Vagina (tissue), 2 donors: ENCODE measurements at regions not wholly inside any gene's neighbourhood (a gene's known extent, or its start where the extent isn't known, plus 50 kb on each side); places are given as distances from the start of the nearest gene placed in this dataset.

Source experiments
- DNase-seq, 2 donors: peaks; one replicate each; pipeline ENCODE4 v3.0.0-alpha.2; 2017; ENCODE audit errors: extremely low spot score in 2 of 2
- H3K27ac ChIP-seq: fragments of 200-600 bp; sonication (generic); one replicate; pipeline ENCODE4 v1.5.1; 2019
- H3K27me3 ChIP-seq: fragments of 200-600 bp; sonication (generic); one replicate; pipeline ENCODE4 v1.5.1; 2019
- H3K36me3 ChIP-seq, 2 donors: fragments of 200-600 bp; sonication (generic); one replicate each; pipeline ENCODE4 v1.5.1; 2017 to 2019
- H3K4me1 ChIP-seq: fragments of 200-600 bp; sonication (generic); one replicate; pipeline ENCODE4 v1.5.1; 2019
- H3K4me3 ChIP-seq, 2 donors: fragments of 200-600 bp; sonication (generic); 1 replicate in 1 of 2; 2 replicates in 1 of 2; pipeline ENCODE4 v1.5.1; 2016 to 2019
- H3K9me3 ChIP-seq: fragments of 200-600 bp; sonication (generic); one replicate; pipeline ENCODE4 v1.5.1; 2019
- CTCF ChIP-seq, 3 experiments: fragments of 450-650 bp in 2 of 3; fragments of 200-600 bp in 1 of 3; sonication (generic) in 1 of 3; IDR thresholded peaks; one replicate each; pipeline ENCODE4 v1.5.1; 2017 to 2019; ENCODE audit warnings: antibody characterized with exemption in 3 of 3, mild to moderate bottlenecking in 2 of 3, moderate library complexity in 2 of 3
- POLR2A ChIP-seq, 2 donors: fragments of 450-650 bp; IDR thresholded peaks; one replicate each; pipeline ENCODE4 v1.6.1; 2017; ENCODE audit warnings: antibody characterized with exemption in 2 of 2, mild to moderate bottlenecking in 2 of 2, moderate library complexity in 2 of 2
- POLR2AphosphoS5 ChIP-seq, 2 donors: sonication (generic); formaldehyde crosslinking; IDR thresholded peaks; one replicate each; pipeline ENCODE4 v1.9.0; 2017; ENCODE audit warnings: antibody characterized with exemption in 2 of 2, mild to moderate bottlenecking in 2 of 2, low read depth in 1 of 2; ENCODE audit not compliant: insufficient read depth in 1 of 2
- intact Hi-C: fragments of 100-400 bp; cut with DNase I; formaldehyde crosslinking; loops from one replicate; pipeline ENCODE4 v1.15.1; 2023

- intact Hi-C loops, result no loop called here
- no peaks in the 10 kb centered on the region for H3K36me3 ChIP-seq
- no peak for DNase-seq
- H3K27me3 ChIP-seq, result no peaks in the 10 kb centered on the region
- no peaks in the 10 kb centered on the region for H3K4me1 ChIP-seq
- no peak overlapping the region for H3K27ac ChIP-seq
- H3K4me3 ChIP-seq, result no peak overlapping the region
- no peak for TF ChIP-seq POLR2A (IDR thresholded peaks at IDR 0.05)
- TF ChIP-seq CTCF (IDR thresholded peaks at IDR 0.05), result no peak
- TF ChIP-seq POLR2AphosphoS5 (IDR thresholded peaks at IDR 0.05; ENCODE audit: insufficient read depth in 1 of 2, low read depth in 1 of 2), result no peak
- H3K9me3 ChIP-seq, result no peaks in the 10 kb centered on the region
Measured at GRCh38 chr18:40738321-40738880, 1216.6 kb upstream of the PIK3C3 start.

GRCh38 chr18:40708726-40709125 lies 1246.3 kb upstream of the PIK3C3 start:
- intact Hi-C loops, result no loop called here
- DNase-seq, result no peak
- Histone ChIP-seq H3K36me3 (no peaks in the 10 kb centered on the region), H3K27me3 (no peaks in the 10 kb centered on the region), H3K27ac (no peak overlapping the region), H3K9me3 (no peaks in the 10 kb centered on the region), H3K4me3 (no peak overlapping the region), H3K4me1 (no peaks in the 10 kb centered on the region)
- no peak for TF ChIP-seq POLR2AphosphoS5 (IDR thresholded peaks at IDR 0.05; ENCODE audit: insufficient read depth in 1 of 2, low read depth in 1 of 2)
- no peak for TF ChIP-seq POLR2A (IDR thresholded peaks at IDR 0.05)
- TF ChIP-seq CTCF (IDR thresholded peaks at IDR 0.05), result no peak

GRCh38 chr18:40707797-40708196 lies 1247.2 kb upstream of the PIK3C3 start:
- DNase-seq, result no peak
- intact Hi-C loops, result no loop called here
- H3K4me1 ChIP-seq, result no peaks in the 10 kb centered on the region
- no peak overlapping the region for H3K4me3 ChIP-seq
- H3K27ac ChIP-seq, result no peak overlapping the region
- no peaks in the 10 kb centered on the region for H3K9me3 ChIP-seq
- TF ChIP-seq CTCF (IDR thresholded peaks at IDR 0.05) (no peak), POLR2AphosphoS5 (IDR thresholded peaks at IDR 0.05; ENCODE audit: insufficient read depth in 1 of 2, low read depth in 1 of 2) (no peak), POLR2A (IDR thresholded peaks at IDR 0.05) (no peak)
- no peaks in the 10 kb centered on the region for H3K27me3 ChIP-seq
- no peaks in the 10 kb centered on the region for H3K36me3 ChIP-seq

GRCh38 chr18:40698129-40698528 lies 1256.9 kb upstream of the PIK3C3 start:
- Histone ChIP-seq H3K4me1 (no peaks in the 10 kb centered on the region), H3K36me3 (no peaks in the 10 kb centered on the region), H3K9me3 (peaks cover 6% of the 10 kb centered on the region), H3K27ac (no peak overlapping the region), H3K4me3 (no peak overlapping the region), H3K27me3 (no peaks in the 10 kb centered on the region)
- intact Hi-C loops, result no loop called here
- TF ChIP-seq CTCF (IDR thresholded peaks at IDR 0.05) (no peak), POLR2AphosphoS5 (IDR thresholded peaks at IDR 0.05; ENCODE audit: insufficient read depth in 1 of 2, low read depth in 1 of 2) (no peak), POLR2A (IDR thresholded peaks at IDR 0.05) (no peak)
- no peak for DNase-seq

- Histone ChIP-seq H3K27ac (no peak overlapping the region), H3K27me3 (no peaks in the 10 kb centered on the region), H3K9me3 (peaks cover 6% of the 10 kb centered on the region), H3K4me1 (no peaks in the 10 kb centered on the region), H3K36me3 (no peaks in the 10 kb centered on the region), H3K4me3 (no peak overlapping the region)
- TF ChIP-seq CTCF (IDR thresholded peaks at IDR 0.05) (no peak), POLR2A (IDR thresholded peaks at IDR 0.05) (no peak), POLR2AphosphoS5 (IDR thresholded peaks at IDR 0.05; ENCODE audit: insufficient read depth in 1 of 2, low read depth in 1 of 2) (no peak)
- intact Hi-C loops, result no loop called here
- DNase-seq, result no peak
Measured at GRCh38 chr18:40695526-40695925, 1259.5 kb upstream of the PIK3C3 start.
